HG02610 (cell line): ENCODE measurements at regions not wholly inside any gene's neighbourhood (a gene's known extent, or its start where the extent isn't known, plus 50 kb on each side); places are given as distances from the start of the nearest gene placed in this dataset.

Source experiments
- ATAC-seq: cut with Tn5 transposase; IDR thresholded peaks from one replicate; pipeline ENCODE4 v1.9.1; 2021; ENCODE audit warnings: mild to moderate bottlenecking, moderate library complexity; ENCODE audit not compliant: unreplicated experiment

DNA sequence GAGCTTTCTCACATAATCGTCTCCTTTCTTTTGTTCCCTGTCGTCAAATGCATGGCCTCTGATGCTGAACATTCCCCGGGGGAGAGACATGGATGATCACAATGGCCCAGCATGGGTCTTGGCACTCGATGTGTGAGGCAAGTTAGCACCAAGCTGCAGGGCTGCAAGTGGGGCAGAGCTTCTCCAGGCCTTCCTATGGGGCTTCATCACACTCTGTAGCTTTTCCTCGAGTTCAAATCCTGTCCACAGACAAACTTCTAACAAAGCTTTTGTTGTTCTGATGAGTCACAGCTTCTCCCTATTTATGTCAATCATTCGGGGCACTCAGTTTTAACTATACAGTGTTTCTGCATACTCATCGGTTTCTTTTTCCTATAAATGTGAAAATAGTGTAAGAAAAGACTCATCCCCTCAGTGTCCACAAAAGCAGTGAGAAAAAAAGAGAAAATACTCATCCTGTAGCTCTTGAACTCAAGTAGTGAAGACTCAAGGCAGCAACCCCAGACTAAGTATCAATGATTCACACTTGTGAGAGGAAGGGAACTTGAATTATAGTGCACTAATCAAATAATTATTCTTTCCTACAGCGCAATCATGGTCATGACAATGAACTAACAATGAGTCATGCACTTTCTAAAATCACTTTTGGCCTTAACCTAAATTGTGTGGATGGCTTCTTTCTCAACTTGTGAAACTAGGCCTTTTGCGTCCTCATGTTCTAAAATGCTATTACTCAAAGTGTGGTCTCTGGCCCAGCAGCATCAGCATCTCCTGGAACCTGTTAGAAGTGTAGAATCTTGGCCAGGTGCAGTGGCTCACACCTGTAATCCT is 68.4 kb upstream of the NOX3 start:
- ATAC-seq, result no peak

DNA sequence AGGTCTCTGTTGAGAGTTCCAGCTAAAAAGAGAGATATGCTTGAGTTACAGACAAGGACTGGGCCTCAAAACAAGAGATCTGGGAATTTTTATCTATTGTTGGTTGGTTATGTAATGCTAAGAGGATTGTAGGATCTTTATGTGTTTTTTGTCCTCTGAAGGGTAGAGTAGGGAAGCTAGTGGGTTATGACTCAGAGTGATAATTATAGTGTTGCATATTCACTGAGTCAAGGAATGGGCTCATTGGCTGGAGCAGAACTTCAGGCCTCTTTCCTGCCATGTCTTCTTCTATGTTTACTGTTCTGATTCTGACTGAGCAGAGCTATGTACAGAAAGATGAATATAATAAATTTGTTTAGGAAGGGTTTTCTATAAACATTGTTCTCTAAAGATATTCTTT is 66.1 kb upstream of the NOX3 start:
- no peak for ATAC-seq

DNA sequence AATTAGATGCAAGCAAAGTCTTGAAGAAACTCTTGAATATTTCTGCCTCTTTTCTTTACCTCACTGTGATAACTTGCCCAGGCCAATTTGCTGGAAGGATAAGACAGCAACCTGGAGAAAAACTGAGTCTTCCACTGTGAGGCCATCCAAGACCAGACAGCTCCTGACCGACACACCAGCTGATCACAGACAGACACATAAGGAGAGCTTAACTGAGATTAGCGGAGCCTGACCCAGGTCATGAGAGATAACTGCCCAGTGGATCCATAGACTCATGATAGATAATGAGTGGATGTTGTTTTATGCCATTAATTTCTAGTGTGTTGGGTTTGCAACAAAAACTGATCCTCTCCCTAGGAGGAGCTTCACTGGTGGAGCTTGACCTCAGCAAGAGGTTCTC is 64.4 kb upstream of the NOX3 start:
- no peak for ATAC-seq

DNA sequence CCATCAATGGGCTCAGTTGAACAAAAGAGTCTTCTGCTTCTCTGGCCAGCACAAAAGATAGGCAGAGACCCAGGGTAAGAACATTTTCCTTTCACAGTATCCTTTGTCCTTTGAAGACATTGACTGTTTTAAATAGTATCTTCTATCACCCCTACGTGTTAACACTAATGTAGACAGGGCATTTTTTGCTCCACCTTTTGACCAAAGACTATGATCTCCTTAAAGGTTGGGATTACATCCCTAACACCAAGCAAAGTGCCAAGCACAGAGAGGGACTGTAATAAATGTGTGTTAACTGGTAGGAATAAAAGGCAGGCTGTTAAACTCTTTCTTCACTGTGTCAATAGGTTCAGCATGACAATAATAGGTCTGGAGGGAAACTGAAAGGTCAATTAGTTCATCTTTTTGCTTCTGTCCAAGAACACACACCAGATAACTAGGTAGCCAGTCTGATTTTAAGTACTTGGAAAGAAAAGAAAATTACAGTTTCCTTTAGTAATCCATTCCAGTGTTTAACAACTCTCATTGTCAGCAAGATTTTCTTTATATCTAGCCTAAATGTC is 63.6 kb upstream of the NOX3 start:
- ATAC-seq, result no peak

DNA sequence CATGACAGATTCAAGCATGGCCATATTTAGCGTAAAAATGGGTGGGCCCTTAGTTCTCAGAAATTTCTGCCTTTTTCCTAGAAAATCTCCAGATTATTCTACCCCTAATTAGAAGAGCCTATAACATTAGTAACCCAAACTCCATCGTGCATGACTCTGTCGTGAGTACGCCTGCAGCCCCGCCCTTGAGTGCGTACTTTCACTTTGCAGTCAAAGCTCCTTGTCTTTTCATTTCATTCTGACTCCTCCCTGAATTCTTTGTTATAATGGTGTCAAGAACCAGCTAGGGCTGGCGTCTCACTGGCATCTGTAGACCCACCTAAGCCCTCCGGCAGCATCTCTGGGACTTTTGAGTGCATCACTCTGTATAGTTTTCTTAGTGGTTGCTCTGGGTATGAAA is 61.7 kb upstream of the NOX3 start:
- no peak for ATAC-seq

DNA sequence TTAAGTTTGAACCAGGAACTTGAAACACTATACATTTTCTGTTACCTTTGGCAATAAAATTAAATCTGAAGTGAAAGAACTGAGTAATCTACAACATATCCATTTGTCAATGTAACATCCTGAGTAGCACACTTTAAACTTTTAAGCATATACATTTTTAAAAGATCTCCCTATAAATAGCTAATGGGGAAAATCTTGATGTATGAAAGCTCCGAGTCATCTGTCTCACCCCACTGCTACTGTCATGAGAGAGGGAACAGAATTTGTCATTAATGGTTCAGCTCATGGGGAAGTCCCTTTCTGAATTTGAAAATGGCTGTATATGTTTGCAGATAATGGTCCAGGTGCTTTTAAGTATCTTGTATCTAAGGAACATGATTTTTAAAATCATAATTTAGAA is 55.2 kb upstream of the NOX3 start:
- peak; percentile 96 for ATAC-seq

DNA sequence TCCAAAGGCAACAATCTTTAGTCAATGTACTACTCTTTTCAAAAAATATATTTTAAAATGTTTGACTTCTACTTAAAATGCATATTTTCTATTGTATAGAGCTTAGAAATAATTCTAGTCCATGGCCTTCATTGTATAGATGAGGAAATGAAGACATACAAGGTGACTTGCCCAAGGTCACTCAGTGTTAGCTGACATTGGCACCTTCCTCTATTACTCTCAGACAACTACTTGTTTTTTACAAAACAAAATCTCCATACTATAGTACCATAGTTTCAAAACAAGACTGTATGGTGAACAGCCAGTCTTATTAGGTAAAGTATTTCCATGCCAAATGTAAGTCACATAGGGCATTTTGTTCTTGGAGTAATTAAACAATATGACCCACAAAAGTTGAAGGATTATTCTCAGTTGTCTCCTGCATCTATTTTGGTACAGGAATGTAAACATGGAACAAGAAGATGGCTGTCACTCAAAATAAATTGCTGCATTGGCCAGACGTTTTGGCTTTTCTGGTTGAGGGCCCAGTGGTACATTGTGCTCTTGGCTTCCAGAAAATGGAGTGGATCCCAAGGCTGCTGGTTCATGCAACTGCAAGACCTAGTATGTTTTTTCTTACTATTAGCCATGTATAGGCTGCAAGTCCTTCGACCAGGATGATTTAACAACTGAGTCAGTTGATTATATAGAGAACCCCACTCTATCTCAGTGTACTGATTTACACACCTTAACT is 54.3 kb upstream of the NOX3 start:
- no peak for ATAC-seq

DNA sequence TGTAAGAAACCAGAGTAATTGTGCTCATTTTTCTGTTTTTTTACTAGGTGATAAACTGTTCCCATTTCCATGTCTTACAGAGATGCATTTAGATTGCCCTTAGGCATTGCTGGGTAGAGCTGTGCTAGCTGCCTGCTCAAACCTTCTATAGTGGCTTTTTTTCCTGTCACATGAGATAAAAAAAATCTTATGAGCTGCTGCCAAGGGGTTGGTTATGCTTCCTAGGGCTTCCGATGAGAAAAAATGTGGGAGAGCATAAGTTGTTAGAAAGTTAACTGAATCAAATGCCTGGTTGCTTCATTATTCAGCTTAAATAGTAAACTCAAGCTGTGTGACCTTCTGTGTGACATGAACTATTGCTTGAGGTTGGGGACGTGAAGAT is 50.0 kb upstream of the NOX3 start:
- no peak for ATAC-seq
